NCI-H1092 treated with DMSO at 0.1 percent for 48 hours (cell line): ENCODE measurements at regions not wholly inside any gene's neighbourhood (a gene's known extent, or its start where the extent isn't known, plus 50 kb on each side); places are given as distances from the start of the nearest gene placed in this dataset.

Experiments
- DNase-seq: peaks from one replicate; lab custom pipeline; 2025; lab: John Stamatoyannopoulos, UW

GRCh38 chr9:80932947-80933780 lies 756.2 kb downstream of the TLE1 start:
- no peak for DNase-seq

DNA sequence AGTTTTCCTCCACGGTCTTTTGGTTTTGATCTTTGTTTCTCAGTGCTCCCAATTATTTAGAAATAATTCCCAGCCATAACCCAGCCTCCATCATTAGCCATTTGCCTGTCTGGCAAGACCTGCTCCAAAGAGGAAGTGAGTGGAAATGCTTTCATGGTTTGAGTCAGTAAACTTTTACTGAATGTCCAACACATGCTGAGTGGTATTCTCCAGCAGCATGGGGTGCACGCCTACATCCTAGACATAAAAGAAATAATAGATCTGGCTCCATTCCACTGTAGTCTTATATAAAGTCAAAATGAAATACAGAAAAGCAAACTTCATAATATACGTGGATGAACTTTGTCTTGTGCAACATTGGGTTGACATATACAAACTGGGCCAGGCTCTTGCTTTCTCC lies 757.2 kb downstream of the TLE1 start:
- DNase-seq, result no peak

- DNase-seq, result no peak
Measured at GRCh38 chr9:80931163-80931562, 758.2 kb downstream of the TLE1 start.

GRCh38 chr9:80928697-80929096 lies 760.6 kb downstream of the TLE1 start:
- no peak for DNase-seq

DNA sequence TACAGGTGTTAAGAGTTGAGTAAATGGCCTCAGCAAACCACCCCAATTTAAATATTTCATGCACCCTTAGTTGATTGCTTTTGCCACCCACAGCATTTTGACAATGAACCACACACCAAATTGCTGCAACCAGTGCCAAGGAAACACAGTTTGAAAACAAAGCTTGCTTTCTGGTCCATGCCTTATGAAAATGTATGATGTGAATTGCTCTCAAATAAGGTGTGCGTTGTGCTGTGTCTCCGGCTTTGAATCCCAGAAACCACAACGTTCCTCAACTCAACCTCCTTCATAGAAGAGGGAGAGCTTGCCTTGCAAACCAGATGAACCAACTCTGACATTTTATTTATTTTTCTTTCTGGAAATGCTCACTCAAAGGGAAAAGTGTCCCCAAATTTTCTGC lies 762.7 kb downstream of the TLE1 start:
- no peak for DNase-seq

GRCh38 chr9:80922544-80922943 lies 766.8 kb downstream of the TLE1 start:
- DNase-seq, result no peak

DNA sequence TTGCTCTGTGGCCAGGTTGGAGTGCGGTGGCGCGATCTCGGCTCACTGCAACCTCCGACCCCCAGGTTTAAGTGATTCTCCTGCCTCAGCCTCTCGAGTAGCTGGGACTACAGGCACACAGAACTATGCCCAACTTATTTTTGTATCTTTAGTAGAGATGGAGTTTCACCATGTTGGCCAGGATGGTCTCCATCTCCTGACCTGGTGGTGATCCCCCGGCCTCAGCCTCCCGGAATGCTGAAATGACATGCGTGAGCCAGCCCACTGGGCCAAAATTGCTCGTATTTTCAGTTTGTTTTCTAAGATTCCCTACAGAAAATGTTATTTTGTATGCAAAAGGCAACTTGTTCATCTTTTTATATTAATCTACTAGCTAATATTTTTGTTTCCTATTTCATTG lies 782.6 kb downstream of the TLE1 start:
- no peak for DNase-seq

DNA sequence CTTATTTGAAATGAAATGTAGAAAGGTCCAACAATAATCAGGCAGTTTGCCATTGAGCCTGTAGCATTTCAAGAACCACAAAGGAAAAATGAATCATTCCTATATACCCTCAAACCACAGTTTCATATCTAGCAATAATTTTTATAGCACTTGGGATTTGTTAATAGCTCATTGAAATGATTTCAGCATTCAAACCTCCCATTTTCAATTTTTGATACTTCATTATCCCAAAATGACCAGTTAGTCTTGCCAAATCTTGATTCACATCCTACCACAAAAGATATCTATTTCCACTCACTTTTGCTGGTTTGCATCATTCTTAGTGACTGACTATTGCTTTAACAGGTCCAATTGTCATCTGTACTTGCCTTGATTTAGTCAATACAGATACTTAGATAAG lies 790.1 kb downstream of the TLE1 start:
- DNase-seq, result no peak

DNA sequence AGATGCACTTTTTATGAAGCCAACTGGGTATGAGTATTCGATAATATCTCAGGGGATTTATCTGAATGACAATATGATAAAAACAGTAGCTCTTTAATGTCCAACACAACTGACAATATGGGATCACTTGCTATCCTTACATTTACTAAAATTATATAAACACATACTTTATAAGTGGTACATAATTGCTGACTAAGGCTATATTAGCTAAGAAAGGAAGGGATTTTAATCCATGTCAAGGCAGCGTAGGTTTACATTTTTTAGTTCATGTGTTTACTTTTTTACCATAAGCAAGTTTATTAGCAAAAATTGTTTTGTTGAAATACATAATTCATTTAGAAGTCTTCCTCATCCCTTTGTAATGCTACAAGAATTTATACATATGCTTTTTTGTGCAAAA lies 796.2 kb downstream of the TLE1 start:
- no peak for DNase-seq

GRCh38 chr9:80892703-80893102 lies 796.6 kb downstream of the TLE1 start:
- no peak for DNase-seq

GRCh38 chr9:80890124-80890523 lies 799.2 kb downstream of the TLE1 start:
- DNase-seq, result no peak

DNA sequence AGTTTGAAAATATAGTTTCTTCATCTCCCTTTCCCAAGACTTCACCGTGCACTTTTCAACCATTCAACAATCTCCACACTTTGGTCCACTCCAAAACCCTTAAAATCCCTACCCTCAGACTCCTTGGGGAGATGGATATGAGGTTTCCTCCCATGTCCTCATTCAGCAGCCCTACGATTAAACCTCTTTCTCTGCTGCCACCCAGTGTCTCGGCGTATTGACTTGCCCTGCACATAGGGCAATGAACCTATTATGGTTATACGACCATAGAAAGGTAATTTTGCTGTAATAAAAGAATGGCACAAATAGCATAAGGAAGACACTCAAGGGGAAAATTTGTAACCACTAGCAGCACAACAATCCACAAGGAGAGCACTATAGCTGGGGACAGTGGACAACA lies 803.5 kb downstream of the TLE1 start:
- peak; percentile 41 for DNase-seq

DNA sequence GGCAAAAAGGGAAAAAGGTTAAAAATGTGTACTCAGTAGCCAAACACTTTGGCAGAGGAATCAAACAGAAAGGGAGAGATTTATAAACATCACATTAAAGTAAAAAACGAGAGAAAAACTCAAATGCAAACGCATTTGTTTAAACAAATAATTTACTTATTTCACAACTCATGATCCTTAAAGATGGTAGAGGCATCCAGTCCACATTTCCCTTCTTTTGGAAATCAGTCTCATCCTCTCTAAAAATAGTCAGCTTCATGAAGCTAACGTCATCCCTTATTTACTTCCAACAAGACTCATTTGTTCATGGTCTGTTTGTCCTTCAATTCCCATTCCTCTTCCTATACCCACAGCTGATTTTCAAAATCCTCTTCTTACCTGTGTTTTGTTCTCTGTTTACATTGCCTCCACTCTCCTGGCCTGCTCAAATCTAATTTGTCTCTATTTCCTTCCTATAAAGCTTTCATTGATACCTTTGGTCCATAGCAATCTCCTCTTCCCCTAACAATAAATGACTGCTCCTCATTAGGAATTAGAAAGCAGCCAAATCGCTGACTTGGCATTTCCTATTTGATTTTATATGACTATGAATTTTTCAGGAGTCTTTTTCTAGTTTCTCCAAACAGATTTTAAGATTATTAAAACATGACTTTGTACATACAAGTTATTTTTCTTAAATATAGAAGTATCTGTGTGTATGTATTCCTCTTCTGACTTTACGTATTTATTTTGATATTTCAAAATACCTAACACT lies 805.3 kb downstream of the TLE1 start:
- peak; percentile 9 for DNase-seq

DNA sequence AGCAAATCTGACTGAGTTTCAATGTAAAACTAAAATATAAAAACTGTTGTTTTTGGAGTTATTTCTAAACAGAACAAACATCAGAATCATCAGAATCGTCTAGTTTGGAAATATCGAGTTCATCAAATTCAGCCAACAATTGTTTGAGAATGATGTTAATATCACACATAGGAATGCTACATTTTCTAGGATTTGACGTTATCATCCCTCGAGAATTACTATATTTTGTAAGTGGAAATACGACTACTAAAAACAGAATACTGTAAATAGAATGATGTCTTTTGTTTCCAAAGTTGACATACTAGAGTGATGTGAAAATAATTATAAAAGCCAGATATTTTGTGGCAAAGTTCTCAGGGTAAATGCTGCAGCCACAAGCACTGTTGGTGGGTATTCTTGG lies 805.9 kb downstream of the TLE1 start:
- no peak for DNase-seq

DNA sequence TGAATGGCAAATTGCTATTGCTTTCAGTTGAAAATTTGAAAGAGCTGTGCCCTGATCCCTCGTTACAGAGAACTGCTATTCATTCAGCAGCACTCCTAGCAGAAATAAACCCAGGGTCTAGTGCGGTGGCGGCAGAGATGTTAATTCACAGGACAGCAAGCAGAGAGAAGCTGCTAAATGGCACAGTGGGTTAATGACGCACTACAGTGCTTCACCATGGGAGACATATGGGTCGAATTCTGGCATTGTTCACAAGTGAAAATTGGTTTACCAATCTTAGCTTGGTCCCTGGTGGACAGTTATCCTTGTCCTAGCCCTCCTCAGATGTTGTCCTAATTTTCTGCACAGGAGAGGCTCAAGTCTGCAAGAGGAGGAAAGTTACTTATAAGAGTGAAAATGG lies 807.4 kb downstream of the TLE1 start:
- DNase-seq, result peak; percentile 13

- DNase-seq, result no peak
Measured at GRCh38 chr9:80881320-80881719, 808.0 kb downstream of the TLE1 start.

DNA sequence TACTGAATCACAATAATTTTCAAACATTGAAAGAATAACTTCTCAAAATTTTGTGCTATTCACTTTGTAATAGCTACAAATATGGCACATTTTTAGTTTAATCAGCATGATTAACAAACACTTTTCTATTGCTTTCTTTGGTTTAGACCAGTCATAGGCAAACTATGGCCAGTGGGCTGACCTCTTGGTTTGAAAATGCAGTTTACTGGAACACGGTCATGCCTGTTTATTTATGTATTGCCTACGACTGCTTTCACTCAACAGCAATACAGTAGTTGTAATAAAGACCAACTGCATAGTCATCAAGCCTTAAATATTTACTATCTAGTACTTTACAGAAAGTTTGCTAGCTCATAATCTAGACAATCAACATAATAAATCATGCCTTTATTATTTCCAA lies 810.8 kb downstream of the TLE1 start:
- DNase-seq, result no peak

- no peak for DNase-seq
Measured at GRCh38 chr9:80875947-80876346, 813.4 kb downstream of the TLE1 start.

- no peak for DNase-seq
Measured at GRCh38 chr9:80874276-80874675, 815.1 kb downstream of the TLE1 start.

DNA sequence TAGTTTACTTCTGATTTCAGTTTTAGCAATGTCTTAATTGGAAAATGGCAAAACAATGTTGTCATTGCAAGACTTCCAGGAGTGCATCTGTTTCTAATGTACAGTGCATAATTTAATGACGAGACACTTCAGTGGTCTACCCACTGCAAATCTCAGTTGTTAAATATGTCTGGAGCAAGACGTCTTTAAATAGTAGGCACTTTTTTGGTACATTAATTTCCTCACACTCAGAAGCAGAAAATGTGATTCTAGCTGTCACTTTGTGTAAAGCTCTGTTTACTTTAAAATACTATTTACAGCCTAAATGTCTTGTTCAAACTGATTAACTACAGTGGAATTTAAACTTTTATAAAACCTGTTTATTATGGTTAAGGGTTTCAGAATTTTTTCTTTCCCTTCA lies 815.5 kb downstream of the TLE1 start:
- no peak for DNase-seq

GRCh38 chr9:80871596-80871995 lies 817.8 kb downstream of the TLE1 start:
- DNase-seq, result no peak

DNA sequence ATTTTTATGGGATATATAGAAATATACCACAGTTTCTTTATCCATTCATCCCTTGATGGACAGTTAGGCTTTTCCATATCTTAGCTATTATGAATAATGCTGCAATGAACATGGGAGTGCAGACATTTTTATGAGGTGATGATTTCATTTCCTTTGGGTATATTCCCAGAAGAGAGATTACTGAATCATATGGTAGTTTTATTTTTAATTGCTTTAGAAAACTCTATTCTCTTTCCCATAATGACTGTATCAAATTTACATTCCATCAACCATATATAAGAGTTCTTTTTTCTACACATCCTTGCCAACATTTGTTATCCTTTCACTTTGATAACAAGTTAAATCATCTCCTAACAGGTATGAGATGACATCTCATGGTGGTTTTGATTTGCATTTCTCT lies 821.6 kb downstream of the TLE1 start:
- no peak for DNase-seq

GRCh38 chr9:80866576-80867227 lies 822.6 kb downstream of the TLE1 start:
- DNase-seq, result no peak
